ENCODE measurements at regions not wholly inside any gene's neighbourhood (a gene's known extent, or its start where the extent isn't known, plus 50 kb on each side); places are given as distances from the start of the nearest gene placed in this dataset.

DNA sequence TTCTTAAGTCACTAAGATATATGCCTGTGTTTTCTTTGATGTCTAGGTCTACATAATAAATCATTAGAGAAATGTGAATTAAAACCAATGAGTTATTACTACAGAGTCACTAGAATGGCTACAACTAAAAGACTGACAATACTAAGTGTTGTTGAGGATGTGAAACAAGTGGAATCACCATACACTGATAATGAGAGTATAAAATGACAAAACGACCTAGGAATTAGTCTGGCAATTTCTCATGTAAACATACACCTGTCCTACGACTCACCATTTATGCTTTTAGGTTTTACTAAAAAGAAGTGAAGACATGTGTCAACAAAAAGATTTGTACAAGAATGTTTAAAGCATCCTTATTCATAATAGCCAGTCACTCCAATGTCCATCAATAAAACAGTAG is 75.2 kb upstream of the SATB1 start:
- TF ChIP-seq, protein P1, sequence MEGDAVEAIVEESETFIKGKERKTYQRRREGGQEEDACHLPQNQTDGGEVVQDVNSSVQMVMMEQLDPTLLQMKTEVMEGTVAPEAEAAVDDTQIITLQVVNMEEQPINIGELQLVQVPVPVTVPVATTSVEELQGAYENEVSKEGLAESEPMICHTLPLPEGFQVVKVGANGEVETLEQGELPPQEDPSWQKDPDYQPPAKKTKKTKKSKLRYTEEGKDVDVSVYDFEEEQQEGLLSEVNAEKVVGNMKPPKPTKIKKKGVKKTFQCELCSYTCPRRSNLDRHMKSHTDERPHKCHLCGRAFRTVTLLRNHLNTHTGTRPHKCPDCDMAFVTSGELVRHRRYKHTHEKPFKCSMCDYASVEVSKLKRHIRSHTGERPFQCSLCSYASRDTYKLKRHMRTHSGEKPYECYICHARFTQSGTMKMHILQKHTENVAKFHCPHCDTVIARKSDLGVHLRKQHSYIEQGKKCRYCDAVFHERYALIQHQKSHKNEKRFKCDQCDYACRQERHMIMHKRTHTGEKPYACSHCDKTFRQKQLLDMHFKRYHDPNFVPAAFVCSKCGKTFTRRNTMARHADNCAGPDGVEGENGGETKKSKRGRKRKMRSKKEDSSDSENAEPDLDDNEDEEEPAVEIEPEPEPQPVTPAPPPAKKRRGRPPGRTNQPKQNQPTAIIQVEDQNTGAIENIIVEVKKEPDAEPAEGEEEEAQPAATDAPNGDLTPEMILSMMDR (IDR thresholded peaks at IDR 0.05; ENCODE audit: low read depth, low read length) = no peak
- no peak for TF ChIP-seq POLR2A (IDR thresholded peaks at IDR 0.05; ENCODE audit: extremely low read depth, insufficient read length)

Data from NB4 (cell line).